Panc1 (cell line): ENCODE measurements at regions not wholly inside any gene's neighbourhood (a gene's known extent, or its start where the extent isn't known, plus 50 kb on each side); places are given as distances from the start of the nearest gene placed in this dataset.

Source experiments
- ATAC-seq: fragments of 200-7000 bp; cut with Tn5 transposase; 2 replicates; pipeline ENCODE4 v1.9.1; 2020; ENCODE audit warnings: mild to moderate bottlenecking, moderate library complexity
- BruUV-seq: library from RNA; stranded (reverse); fragments of 400-500 nt; replicated peaks from 2 replicates; lab custom pipeline; 2021; lab: Mats Ljungman, UMichigan
- CTCF ChIA-PET: fragments of 300-600 bp; sonication (Branson Sonifier 250); formaldehyde crosslinking; loops from one replicate; lab custom pipeline; 2022; ENCODE audit warnings: antibody characterized with exemption; lab: Charles Lee
- POLR2A ChIA-PET: fragments of 300-600 bp; sonication (Branson Sonifier 250); formaldehyde crosslinking; loops from one replicate; lab custom pipeline; 2022; ENCODE audit warnings: antibody characterized with exemption; lab: Charles Lee
- DNase-seq: peaks from one replicate; pipeline ENCODE4 v3.0.0-alpha.2; 2010; ENCODE audit warnings: low read depth, low spot score
- H3K27ac ChIP-seq: 2 replicates; pipeline ENCODE4 v1.5.1; 2011; ENCODE audit warnings: mild to moderate bottlenecking, low read length, inconsistent platforms
- H3K27me3 ChIP-seq: fragments of 200-500 bp; sonication (Bioruptor generic); 2 replicates; pipeline ENCODE4 v1.6.0; 2014; ENCODE audit warnings: low read length, inconsistent platforms; ENCODE audit not compliant: control insufficient read depth, insufficient read depth
- H3K36me3 ChIP-seq: fragments of 200-500 bp; sonication (Bioruptor generic); 2 replicates; pipeline ENCODE4 v1.5.1; 2014; ENCODE audit warnings: inconsistent platforms, mild to moderate bottlenecking, low read length, moderate library complexity; ENCODE audit not compliant: control insufficient read depth, insufficient read depth
- H3K4me1 ChIP-seq: 2 replicates; pipeline ENCODE4 v1.5.1; 2011; ENCODE audit warnings: inconsistent platforms, mild to moderate bottlenecking, low read length, moderate library complexity; ENCODE audit not compliant: control insufficient read depth, insufficient read depth
- H3K4me3 ChIP-seq, 2 experiments: 2 replicates each; pipeline ENCODE4 v1.5.1; 2011 to 2012; ENCODE audit warnings: low read depth in 2 of 2, low read length in 2 of 2, mild to moderate bottlenecking in 2 of 2, inconsistent platforms in 1 of 2, moderate library complexity in 1 of 2
- H3K9me3 ChIP-seq: fragments of 200-500 bp; sonication (Bioruptor generic); 2 replicates; pipeline ENCODE4 v1.5.1; 2014; ENCODE audit warnings: low read depth, mild to moderate bottlenecking, inconsistent platforms, low read length, moderate library complexity; ENCODE audit not compliant: control insufficient read depth, insufficient read depth
- CTCF ChIP-seq: fragments of 450-650 bp; IDR thresholded peaks from 2 replicates; pipeline ENCODE4 v1.5.1; 2017; ENCODE audit warnings: mild to moderate bottlenecking
- POLR2AphosphoS5 ChIP-seq: IDR thresholded peaks from 2 replicates; pipeline ENCODE4 v1.6.1; 2012; ENCODE audit warnings: mild to moderate bottlenecking, low read depth, low read length, moderate library complexity
- REST ChIP-seq, 2 experiments: IDR thresholded peaks; 2 replicates each; pipeline ENCODE4 v1.6.1; 2011 to 2012; ENCODE audit warnings: low read depth in 2 of 2, control low read depth in 1 of 2, low read length in 1 of 2, mild to moderate bottlenecking in 1 of 2, moderate library complexity in 1 of 2; ENCODE audit not compliant: insufficient read depth in 1 of 2
- SIN3A ChIP-seq: IDR thresholded peaks from 2 replicates; pipeline ENCODE4 v1.6.1; 2012; ENCODE audit warnings: low read depth, mild to moderate bottlenecking, low read length, moderate library complexity, borderline replicate concordance; ENCODE audit not compliant: insufficient read depth
- TCF7L2 ChIP-seq: IDR thresholded peaks from 2 replicates; pipeline ENCODE4 v1.6.1; 2011; ENCODE audit warnings: mild to moderate bottlenecking, low read depth, low read length, inconsistent platforms
- in situ Hi-C: cut with HindIII; loops from 2 replicates; pipeline ENCODE4 v1.10.0; 2016; ENCODE audit warnings: low sequenced_read_pairs, low pct_unique_long_range_greater_than_20kb
- intact Hi-C: fragments of 100-400 bp; cut with micrococcal nuclease; formaldehyde crosslinking; loops from one replicate; pipeline ENCODE4 v1.10.0; 2022; ENCODE audit not compliant: unreplicated experiment

GRCh38 chr1:98472878-98473277 is 188.6 kb upstream of the SNX7 start:
- Histone ChIP-seq H3K27me3 (no peaks in the 10 kb centered on the region), H3K4me1 (no peaks in the 10 kb centered on the region), H3K9me3 (no peaks in the 10 kb centered on the region), H3K4me3 (no peak overlapping the region), H3K27ac (no peak overlapping the region), H3K36me3 (no peaks in the 10 kb centered on the region)
- DNase-seq (no peak), ATAC-seq (no peak)
- POLR2A ChIA-PET = no interaction called here
- CTCF ChIA-PET = no interaction called here
- BruUV-seq = no TSS peak
- in situ Hi-C loops (no loop called here), intact Hi-C loops (no loop called here)
- TF ChIP-seq REST (IDR thresholded peaks at IDR 0.05; ENCODE audit: insufficient read depth in 1 of 2, low read depth in 2 of 2, low read length in 1 of 2) (no peak), POLR2AphosphoS5 (no peak), TCF7L2 (no peak), SIN3A (no peak), CTCF (no peak)

GRCh38 chr1:98471633-98472032 is 189.9 kb upstream of the SNX7 start:
- Histone ChIP-seq H3K36me3 (no peaks in the 10 kb centered on the region), H3K27me3 (no peaks in the 10 kb centered on the region), H3K4me1 (no peaks in the 10 kb centered on the region), H3K4me3 (no peak overlapping the region), H3K27ac (no peak overlapping the region), H3K9me3 (no peaks in the 10 kb centered on the region)
- ChIA-PET CTCF (no interaction called here), POLR2A (no interaction called here)
- no peak for DNase-seq
- TF ChIP-seq CTCF = no peak
- TF ChIP-seq REST (IDR thresholded peaks at IDR 0.05; ENCODE audit: insufficient read depth in 1 of 2, low read depth in 2 of 2, low read length in 1 of 2) = no peak
- no peak for ATAC-seq
- in situ Hi-C loops = no loop called here
- no TSS peak for BruUV-seq
- intact Hi-C loops = no loop called here
